ENCODE measurements at regions not wholly inside any gene's neighbourhood (a gene's known extent, or its start where the extent isn't known, plus 50 kb on each side); places are given as distances from the start of the nearest gene placed in this dataset.
"Not testable (repeated sequence)": the region's sequence is repeated elsewhere in the genome, so short reads cannot be mapped to it uniquely, and the experiment has no call there.

- DNase-seq (ENCODE audit: low spot score), result no peak
Observed at GRCh38 chr4:60368986-60369385, 831.1 kb upstream of the ADGRL3 start.

GRCh38 chr4:60378010-60378409, 822.1 kb upstream of the ADGRL3 start:
- DNase-seq (ENCODE audit: low spot score), result no peak

- DNase-seq (ENCODE audit: low spot score), result no peak
Observed at GRCh38 chr4:60384516-60384915, 815.6 kb upstream of the ADGRL3 start.

GRCh38 chr4:60389633-60390032, 810.5 kb upstream of the ADGRL3 start:
- no peak for DNase-seq (ENCODE audit: low spot score)

- no peak for DNase-seq (ENCODE audit: low spot score)
Observed at GRCh38 chr4:60396341-60397049, 803.6 kb upstream of the ADGRL3 start.

- DNase-seq (ENCODE audit: low spot score), result no peak
Observed at GRCh38 chr4:60400593-60400992, 799.5 kb upstream of the ADGRL3 start.

GRCh38 chr4:60404027-60404426, 796.1 kb upstream of the ADGRL3 start:
- DNase-seq (ENCODE audit: low spot score), result no peak

GRCh38 chr4:60422439-60422838, 777.7 kb upstream of the ADGRL3 start:
- DNase-seq (ENCODE audit: low spot score), result no peak

GRCh38 chr4:60423573-60424184, 776.4 kb upstream of the ADGRL3 start:
- not testable (repeated sequence) for DNase-seq (ENCODE audit: low spot score)

- DNase-seq (ENCODE audit: low spot score), result no peak
Observed at GRCh38 chr4:60432911-60433310, 767.2 kb upstream of the ADGRL3 start.

- DNase-seq (ENCODE audit: low spot score), result no peak
Observed at GRCh38 chr4:60443068-60443467, 757.1 kb upstream of the ADGRL3 start.

- no peak for DNase-seq (ENCODE audit: low spot score)
Observed at GRCh38 chr4:60443796-60444195, 756.3 kb upstream of the ADGRL3 start.

GRCh38 chr4:60450054-60450453, 750.1 kb upstream of the ADGRL3 start:
- DNase-seq (ENCODE audit: low spot score), result no peak

GRCh38 chr4:60452266-60452665, 747.9 kb upstream of the ADGRL3 start:
- DNase-seq (ENCODE audit: low spot score), result no peak

- DNase-seq (ENCODE audit: low spot score), result no peak
Observed at GRCh38 chr4:60455380-60455779, 744.7 kb upstream of the ADGRL3 start.

- DNase-seq (ENCODE audit: low spot score), result no peak
Observed at GRCh38 chr4:60461551-60461950, 738.6 kb upstream of the ADGRL3 start.

GRCh38 chr4:60463857-60464502, 736.1 kb upstream of the ADGRL3 start:
- no peak for DNase-seq (ENCODE audit: low spot score)

GRCh38 chr4:60482921-60483351, 717.2 kb upstream of the ADGRL3 start:
- DNase-seq (ENCODE audit: low spot score), result no peak

GRCh38 chr4:60485276-60485675, 714.9 kb upstream of the ADGRL3 start:
- no peak for DNase-seq (ENCODE audit: low spot score)

GRCh38 chr4:60487118-60487761, 712.9 kb upstream of the ADGRL3 start:
- DNase-seq (ENCODE audit: low spot score), result not testable (repeated sequence)

- no peak for DNase-seq (ENCODE audit: low spot score)
Observed at GRCh38 chr4:60500810-60501209, 699.3 kb upstream of the ADGRL3 start.

GRCh38 chr4:60502733-60503132, 697.4 kb upstream of the ADGRL3 start:
- DNase-seq (ENCODE audit: low spot score), result no peak

- no peak for DNase-seq (ENCODE audit: low spot score)
Observed at GRCh38 chr4:60506061-60506460, 694.1 kb upstream of the ADGRL3 start.
